GM23338 (cell line): ENCODE measurements at regions not wholly inside any gene's neighbourhood (a gene's known extent, or its start where the extent isn't known, plus 50 kb on each side); places are given as distances from the start of the nearest gene placed in this dataset.

ENCODE experiments used
- ATAC-seq: fragments of 200-7000 bp; cut with Tn5 transposase; 3 replicates; pipeline ENCODE4 v1.9.1; 2020
- DNase-seq: peaks from one replicate; pipeline ENCODE4 v3.0.0-alpha.2; 2015; ENCODE audit warnings: low spot score
- H2AFZ ChIP-seq: fragments of 200-600 bp; sonication (generic); 2 replicates; pipeline ENCODE4 v1.8.0; 2016; ENCODE audit warnings: antibody characterized with exemption, mild to moderate bottlenecking, moderate library complexity
- H3F3A ChIP-seq: fragments of 200-600 bp; sonication (generic); replicated peaks from 2 replicates; pipeline ENCODE4 v1.8.0; 2017; ENCODE audit warnings: antibody characterized with exemption, mixed run types, low read depth
- H3K27ac ChIP-seq: fragments of 200-600 bp; sonication (generic); 2 replicates; pipeline ENCODE4 v1.6.1; 2016; ENCODE audit warnings: low read depth
- H3K27me3 ChIP-seq: fragments of 200-600 bp; sonication (generic); 2 replicates; pipeline ENCODE4 v1.8.0; 2016; ENCODE audit warnings: mild to moderate bottlenecking, mixed run types, moderate library complexity; ENCODE audit not compliant: insufficient read depth
- H3K36me3 ChIP-seq: fragments of 200-600 bp; sonication (generic); 2 replicates; pipeline ENCODE4 v1.8.0; 2016; ENCODE audit warnings: mild to moderate bottlenecking; ENCODE audit not compliant: insufficient read depth
- H3K4me1 ChIP-seq: fragments of 200-600 bp; sonication (generic); 2 replicates; pipeline ENCODE4 v1.8.0; 2016; ENCODE audit warnings: mild to moderate bottlenecking, moderate library complexity; ENCODE audit not compliant: insufficient read depth
- H3K4me2 ChIP-seq: fragments of 200-600 bp; sonication (generic); 2 replicates; pipeline ENCODE4 v1.7.1; 2017; ENCODE audit warnings: mixed run types
- H3K4me3 ChIP-seq: fragments of 200-600 bp; sonication (generic); 2 replicates; pipeline ENCODE4 v1.6.1; 2016; ENCODE audit warnings: mixed run types
- H3K79me2 ChIP-seq: fragments of 200-600 bp; sonication (generic); replicated peaks from 2 replicates; pipeline ENCODE4 v1.8.0; 2017; ENCODE audit warnings: mild to moderate bottlenecking; ENCODE audit not compliant: insufficient read depth
- H3K9me2 ChIP-seq: fragments of 200-600 bp; sonication (generic); 2 replicates; pipeline ENCODE4 v1.8.0; 2017; ENCODE audit not compliant: insufficient read depth
- H4K20me1 ChIP-seq: fragments of 200-600 bp; sonication (generic); replicated peaks from 2 replicates; pipeline ENCODE4 v1.8.0; 2017; ENCODE audit warnings: mild to moderate bottlenecking; ENCODE audit not compliant: insufficient read depth
- H3K27ac Mint-ChIP-seq: 2 replicates; pipeline ENCODE4 v1.8.0; 2020; ENCODE audit warnings: inconsistent platforms, mild to moderate bottlenecking, moderate library complexity, mixed read lengths
- H3K27me3 Mint-ChIP-seq: 3 replicates; pipeline ENCODE4 v1.8.0; 2022; ENCODE audit warnings: low read depth, mild to moderate bottlenecking, moderate library complexity, mixed read lengths, inconsistent platforms; ENCODE audit not compliant: insufficient read depth, poor library complexity
- H3K36me3 Mint-ChIP-seq: 3 replicates; pipeline ENCODE4 v1.8.0; 2021; ENCODE audit warnings: low read depth, mild to moderate bottlenecking, inconsistent platforms, moderate library complexity, mixed read lengths
- H3K4me1 Mint-ChIP-seq: 3 replicates; pipeline ENCODE4 v1.8.0; 2020; ENCODE audit warnings: mild to moderate bottlenecking, inconsistent platforms, mixed read lengths
- H3K4me3 Mint-ChIP-seq: 3 replicates; pipeline ENCODE4 v1.8.0; 2021; ENCODE audit warnings: moderate library complexity, mild to moderate bottlenecking, inconsistent platforms, mixed read lengths
- H3K9me3 Mint-ChIP-seq: 3 replicates; pipeline ENCODE4 v1.8.0; 2020; ENCODE audit warnings: moderate library complexity, mild to moderate bottlenecking, inconsistent platforms, mixed read lengths
- CTCF ChIP-seq, 2 experiments: fragments of 200-600 bp in 1 of 2; sonication (generic) in 1 of 2; conservative IDR thresholded peaks; 2 replicates each; pipeline versions ENCODE4 v1.5.1 to v1.6.1; 2016 to 2017; ENCODE audit warnings: antibody characterized with exemption in 2 of 2, low read depth in 2 of 2, mild to moderate bottlenecking in 2 of 2, moderate library complexity in 1 of 2
- ETS1 ChIP-seq: IDR thresholded peaks from 2 replicates; pipeline ENCODE4 v1.6.1; 2016; ENCODE audit warnings: antibody characterized with exemption
- EZH2 ChIP-seq: fragments of 200-600 bp; sonication (generic); IDR thresholded peaks from one replicate; pipeline ENCODE4 v1.8.0; 2017; ENCODE audit warnings: antibody characterized with exemption, mild to moderate bottlenecking, low read depth; ENCODE audit not compliant: unreplicated experiment
- EZH2phosphoT487 ChIP-seq: fragments of 200-600 bp; sonication (generic); IDR thresholded peaks from one replicate; pipeline ENCODE4 v1.8.1; 2018; ENCODE audit warnings: antibody characterized with exemption; ENCODE audit not compliant: unreplicated experiment
- NANOG ChIP-seq: IDR thresholded peaks from 2 replicates; pipeline ENCODE4 v1.6.1; 2016; ENCODE audit warnings: antibody characterized with exemption, borderline replicate concordance
- POLR2AphosphoS5 ChIP-seq: IDR thresholded peaks from 2 replicates; pipeline ENCODE4 v1.6.1; 2016; ENCODE audit warnings: antibody characterized with exemption, low read depth
- REST ChIP-seq: IDR thresholded peaks from one replicate; pipeline ENCODE4 v1.6.1; 2018; ENCODE audit warnings: antibody characterized with exemption; ENCODE audit not compliant: unreplicated experiment
- STAT1 ChIP-seq: IDR thresholded peaks from one replicate; pipeline ENCODE4 v1.6.1; 2016; ENCODE audit warnings: antibody characterized with exemption; ENCODE audit not compliant: unreplicated experiment
- ZNF114 ChIP-seq: fragments of 250-450 bp; sonication (Bioruptor Pico); IDR thresholded peaks from 2 replicates; pipeline ENCODE4 v1.5.0; 2020; ENCODE audit warnings: mild to moderate bottlenecking, moderate library complexity
- ZNF331 ChIP-seq: fragments of 250-450 bp; sonication (Bioruptor Pico); IDR thresholded peaks from 2 replicates; pipeline ENCODE4 v1.5.0; 2020; ENCODE audit warnings: low read depth, mild to moderate bottlenecking, moderate library complexity

- H3K36me3 Mint-ChIP-seq: peaks cover 6% of the 10 kb centered on the region; the same call in 2 of the 3 replicates
- Histone ChIP-seq H3F3A (no peaks in the 10 kb centered on the region), H2AFZ (no peak overlapping the region), H3K9me2 (peaks cover 6% of the 10 kb centered on the region; the same call in 1 of the 2 replicates), H3K36me3 (peaks cover 4% of the 10 kb centered on the region; the same call in 1 of the 2 replicates), H4K20me1 (no peaks in the 10 kb centered on the region), H3K27ac (no peak overlapping the region), H3K4me1 (no peaks in the 10 kb centered on the region), H3K27me3 (no peaks in the 10 kb centered on the region), H3K4me3 (no peak overlapping the region), H3K79me2 (no peaks in the 10 kb centered on the region), H3K4me2 (no peak overlapping the region)
- H3K9me3 Mint-ChIP-seq: 0 out of 3 replicates have a peak, but pooled peaks cover 3% of the 10 kb centered on the region
- H3K27me3 Mint-ChIP-seq: no peaks in the 10 kb centered on the region
- H3K4me3 Mint-ChIP-seq: no peak overlapping the region
- DNase-seq: no peak
- no peaks in the 10 kb centered on the region; the same call in 1 of the 3 replicates for H3K4me1 Mint-ChIP-seq
- no peak overlapping the region for H3K27ac Mint-ChIP-seq
- no peak for ATAC-seq
- no peak for TF ChIP-seq NANOG
- TF ChIP-seq EZH2: no peak
- no peak for TF ChIP-seq REST
- TF ChIP-seq ZNF114: no peak
- no peak for TF ChIP-seq POLR2AphosphoS5
- TF ChIP-seq CTCF (conservative IDR thresholded peaks at IDR 0.05; ENCODE audit: low read depth in 2 of 2): no peak
- no peak for TF ChIP-seq STAT1
- no peak for TF ChIP-seq ZNF331 (CRISPR knock-in tag)
- no peak for TF ChIP-seq EZH2phosphoT487
These were observed 511.0 kb upstream of the TLE4 start for GRCh38 chr9:79060766-79061165.

- Histone ChIP-seq H4K20me1 (no peaks in the 10 kb centered on the region), H3K4me2 (no peak overlapping the region), H3K9me2 (peaks cover 6% of the 10 kb centered on the region; the same call in 1 of the 2 replicates), H3K36me3 (peaks cover 4% of the 10 kb centered on the region; the same call in 1 of the 2 replicates), H2AFZ (no peak overlapping the region), H3F3A (no peaks in the 10 kb centered on the region), H3K27ac (no peak overlapping the region), H3K4me1 (no peaks in the 10 kb centered on the region), H3K27me3 (no peaks in the 10 kb centered on the region), H3K79me2 (no peaks in the 10 kb centered on the region), H3K4me3 (no peak overlapping the region)
- Mint-ChIP-seq H3K36me3 (peaks cover 6% of the 10 kb centered on the region; the same call in 2 of the 3 replicates), H3K27me3 (no peaks in the 10 kb centered on the region), H3K27ac (no peak overlapping the region), H3K4me1 (no peaks in the 10 kb centered on the region; the same call in 1 of the 3 replicates), H3K9me3 (0 out of 3 replicates have a peak, but pooled peaks cover 3% of the 10 kb centered on the region), H3K4me3 (no peak overlapping the region)
- ATAC-seq (no peak), DNase-seq (no peak)
- no peak for TF ChIP-seq REST
- TF ChIP-seq CTCF (conservative IDR thresholded peaks at IDR 0.05; ENCODE audit: low read depth in 2 of 2): no peak
- no peak for TF ChIP-seq ETS1
These were observed 509.8 kb upstream of the TLE4 start for GRCh38 chr9:79061752-79062616.
